ENCODE measurements at regions not wholly inside any gene's neighbourhood (a gene's known extent, or its start where the extent isn't known, plus 50 kb on each side); places are given as distances from the start of the nearest gene placed in this dataset.
"Not testable (repeated sequence)": the region's sequence is repeated elsewhere in the genome, so short reads cannot be mapped to it uniquely, and the experiment has no call there.

DNA sequence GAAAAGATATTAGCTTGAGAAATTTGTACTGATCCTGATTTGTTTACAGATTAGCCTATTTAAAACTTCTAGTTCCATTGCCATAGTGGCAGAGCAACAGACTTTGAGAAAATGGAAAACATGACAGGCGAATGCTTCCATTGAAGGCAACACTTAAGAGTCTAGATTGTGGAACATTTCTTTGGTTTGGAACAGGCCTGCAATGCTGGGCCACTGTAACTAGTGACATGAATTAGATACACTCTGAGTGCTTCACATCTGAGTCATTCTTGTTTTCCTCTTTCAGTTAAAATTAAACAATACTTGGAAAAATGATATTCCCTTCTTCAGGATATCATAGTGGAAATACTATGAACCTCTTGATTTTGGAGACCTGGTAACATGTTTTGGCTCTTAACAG lies 453.6 kb upstream of the TUSC1 start:
- Histone ChIP-seq H3K9me3 (ENCODE audit: control insufficient read depth, insufficient read depth, low read length) (no peaks in the 10 kb centered on the region), H3K9ac (ENCODE audit: low read depth, low read length) (no peak overlapping the region), H3K36me3 (ENCODE audit: insufficient read depth, low read length) (no peaks in the 10 kb centered on the region), H3K4me1 (ENCODE audit: insufficient read depth, low read length) (no peaks in the 10 kb centered on the region)

DNA sequence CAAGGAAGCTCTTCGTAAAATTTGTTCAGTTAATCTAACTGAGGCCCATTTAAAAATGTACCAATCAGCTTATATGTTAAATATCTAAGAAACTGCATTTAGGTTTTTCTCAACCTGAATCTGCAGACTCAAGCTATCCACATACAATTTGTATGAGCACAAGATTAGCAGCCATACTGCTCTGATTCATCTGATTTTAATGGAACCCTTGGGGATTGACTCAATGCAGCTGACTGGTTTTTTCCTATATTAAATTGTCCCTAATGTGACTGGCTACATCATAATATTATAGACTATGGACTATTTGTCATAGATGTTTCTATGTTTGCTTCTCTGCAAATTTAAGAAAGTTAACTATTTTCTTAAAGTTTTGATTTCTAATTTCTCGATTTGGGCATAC lies 451.0 kb upstream of the TUSC1 start:
- no peaks in the 10 kb centered on the region for H3K9me3 ChIP-seq (ENCODE audit: control insufficient read depth, insufficient read depth, low read length)
- H3K4me1 ChIP-seq (ENCODE audit: insufficient read depth, low read length), result no peaks in the 10 kb centered on the region
- no peaks in the 10 kb centered on the region for H3K36me3 ChIP-seq (ENCODE audit: insufficient read depth, low read length)
- no peak overlapping the region for H3K9ac ChIP-seq (ENCODE audit: low read depth, low read length)

DNA sequence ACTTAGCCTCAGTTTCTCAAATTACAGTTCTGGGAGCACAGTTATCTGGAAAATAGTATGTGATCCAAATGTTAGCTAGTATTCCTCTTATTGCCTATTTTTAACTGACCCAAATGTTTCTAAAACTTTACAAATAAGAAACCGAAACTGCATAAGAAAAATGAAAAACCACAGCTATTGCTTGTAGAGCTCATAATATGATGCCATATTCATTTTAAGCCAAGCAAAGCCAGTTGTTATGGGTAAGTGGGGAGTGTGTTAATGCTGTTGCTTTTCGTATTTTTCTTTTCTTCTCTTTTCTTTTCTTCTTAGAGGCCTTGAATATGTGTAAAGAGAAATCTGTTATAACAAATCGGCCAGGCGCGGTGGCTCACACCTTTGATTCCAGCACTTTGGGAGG lies 447.4 kb upstream of the TUSC1 start:
- Histone ChIP-seq H3K9ac (ENCODE audit: low read depth, low read length) (no peak overlapping the region), H3K36me3 (ENCODE audit: insufficient read depth, low read length) (no peaks in the 10 kb centered on the region), H3K4me1 (ENCODE audit: insufficient read depth, low read length) (no peaks in the 10 kb centered on the region), H3K9me3 (ENCODE audit: control insufficient read depth, insufficient read depth, low read length) (no peaks in the 10 kb centered on the region)

DNA sequence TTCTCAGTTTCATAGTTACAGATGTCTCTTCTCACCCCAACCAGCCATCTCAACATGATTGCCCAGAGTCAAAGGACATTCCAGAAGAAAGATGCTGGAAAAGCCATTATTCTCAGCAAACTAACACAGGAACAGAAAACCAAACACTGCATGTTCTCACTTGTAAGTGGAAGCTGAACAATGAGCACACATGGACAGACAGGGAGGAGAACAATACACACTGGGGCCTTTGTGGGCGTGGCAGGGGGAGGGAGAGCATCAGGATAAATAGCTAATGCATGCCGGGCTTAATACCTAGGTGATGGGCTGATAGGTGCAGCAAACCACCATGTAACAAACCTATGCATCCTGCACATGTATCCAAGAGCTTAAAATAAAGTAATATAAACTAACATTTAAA lies 437.8 kb upstream of the TUSC1 start:
- H3K4me1 ChIP-seq (ENCODE audit: insufficient read depth, low read length); H3K36me3 ChIP-seq (ENCODE audit: insufficient read depth, low read length): not testable (repeated sequence)

DNA sequence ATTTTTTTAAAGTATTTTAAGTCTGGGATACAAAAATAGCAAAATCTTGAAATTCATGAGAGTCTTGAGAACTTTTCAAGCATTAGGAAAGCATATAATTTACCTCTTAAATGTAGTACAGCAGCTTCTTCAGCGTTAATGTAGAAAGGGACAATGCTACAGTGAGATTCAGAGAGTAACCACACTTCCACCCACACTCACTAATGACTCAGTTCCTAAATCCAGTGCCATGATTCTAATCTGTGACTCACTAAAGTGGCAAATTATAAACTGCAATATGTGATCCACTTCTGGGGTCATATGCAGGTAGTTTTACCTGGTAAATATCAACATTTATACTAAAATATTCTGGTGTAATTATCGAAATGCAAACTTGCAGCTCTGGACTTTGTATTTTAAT lies 434.5 kb upstream of the TUSC1 start:
- Histone ChIP-seq H3K9me3 (ENCODE audit: control insufficient read depth, insufficient read depth, low read length) (no peaks in the 10 kb centered on the region), H3K9ac (ENCODE audit: low read depth, low read length) (no peak overlapping the region), H3K36me3 (ENCODE audit: insufficient read depth, low read length) (no peaks in the 10 kb centered on the region), H3K4me1 (ENCODE audit: insufficient read depth, low read length) (no peaks in the 10 kb centered on the region)

More for the DNA sequence above, 437.8 kb upstream of the TUSC1 start:
- not testable (repeated sequence) for H3K9me3 ChIP-seq (ENCODE audit: control insufficient read depth, insufficient read depth, low read length); H3K9ac ChIP-seq (ENCODE audit: low read depth, low read length)

DNA sequence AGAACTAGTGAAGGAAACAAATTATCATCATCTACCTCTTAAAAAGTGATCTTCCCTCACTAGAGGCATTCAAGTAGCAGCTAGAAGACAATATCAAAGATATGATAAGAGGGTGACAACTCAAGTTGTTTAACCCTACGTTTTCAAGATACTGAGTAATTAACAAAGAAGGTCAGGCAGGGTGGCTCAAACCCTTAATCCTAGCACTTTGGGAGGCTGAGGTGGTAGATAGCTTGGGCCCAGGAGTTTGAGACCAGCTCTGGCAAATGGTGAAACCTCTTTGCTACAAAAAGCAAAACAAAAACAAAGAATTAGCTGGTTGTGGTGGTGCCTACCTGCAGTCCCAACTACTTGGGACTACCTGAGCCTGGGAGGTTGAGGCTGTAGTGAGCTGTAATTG lies 408.2 kb upstream of the TUSC1 start:
- Histone ChIP-seq H3K36me3 (ENCODE audit: insufficient read depth, low read length) (no peaks in the 10 kb centered on the region), H3K9ac (ENCODE audit: low read depth, low read length) (no peak overlapping the region), H3K4me1 (ENCODE audit: insufficient read depth, low read length) (no peaks in the 10 kb centered on the region), H3K9me3 (ENCODE audit: control insufficient read depth, insufficient read depth, low read length) (no peaks in the 10 kb centered on the region)

DNA sequence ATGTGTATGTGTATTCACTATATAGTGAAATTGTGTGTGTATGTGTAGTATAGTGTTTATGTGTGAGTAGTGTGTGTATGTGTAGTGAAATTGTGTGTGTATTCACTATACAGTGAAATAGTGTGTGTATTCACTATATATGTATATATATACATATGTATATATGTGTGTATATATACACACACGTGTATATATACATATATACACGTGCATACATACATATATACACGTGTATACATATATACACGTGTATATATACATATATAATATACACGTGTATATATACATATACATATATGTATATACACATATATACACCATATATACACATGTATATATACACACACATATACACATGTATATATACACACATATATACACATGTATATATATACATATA lies 403.6 kb upstream of the TUSC1 start:
- H3K4me1 ChIP-seq (ENCODE audit: insufficient read depth, low read length), result no peaks in the 10 kb centered on the region
- no peak overlapping the region for H3K9ac ChIP-seq (ENCODE audit: low read depth, low read length)
- no peaks in the 10 kb centered on the region for H3K9me3 ChIP-seq (ENCODE audit: control insufficient read depth, insufficient read depth, low read length)
- H3K36me3 ChIP-seq (ENCODE audit: insufficient read depth, low read length), result no peaks in the 10 kb centered on the region

DNA sequence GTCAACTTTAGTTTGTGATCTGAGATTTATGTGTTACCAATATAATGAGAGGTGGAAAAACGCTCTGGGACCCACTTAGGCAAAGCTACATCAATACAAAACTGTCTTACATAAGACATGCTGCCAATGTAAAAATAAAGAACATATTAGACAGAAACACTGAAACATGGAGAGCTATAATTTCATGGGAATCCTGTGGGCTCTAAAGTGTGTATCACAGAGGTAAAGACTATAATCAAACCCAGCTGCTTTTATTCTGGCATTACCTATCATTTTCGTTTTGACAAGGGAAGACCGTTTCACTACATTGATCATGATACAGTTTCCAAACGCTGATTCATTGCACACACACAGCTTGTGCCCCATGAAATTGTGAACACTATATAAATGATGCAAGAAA lies 400.5 kb upstream of the TUSC1 start:
- H3K4me1 ChIP-seq (ENCODE audit: insufficient read depth, low read length), result no peaks in the 10 kb centered on the region
- no peaks in the 10 kb centered on the region for H3K9me3 ChIP-seq (ENCODE audit: control insufficient read depth, insufficient read depth, low read length)
- H3K36me3 ChIP-seq (ENCODE audit: insufficient read depth, low read length), result no peaks in the 10 kb centered on the region
- no peak overlapping the region for H3K9ac ChIP-seq (ENCODE audit: low read depth, low read length)

DNA sequence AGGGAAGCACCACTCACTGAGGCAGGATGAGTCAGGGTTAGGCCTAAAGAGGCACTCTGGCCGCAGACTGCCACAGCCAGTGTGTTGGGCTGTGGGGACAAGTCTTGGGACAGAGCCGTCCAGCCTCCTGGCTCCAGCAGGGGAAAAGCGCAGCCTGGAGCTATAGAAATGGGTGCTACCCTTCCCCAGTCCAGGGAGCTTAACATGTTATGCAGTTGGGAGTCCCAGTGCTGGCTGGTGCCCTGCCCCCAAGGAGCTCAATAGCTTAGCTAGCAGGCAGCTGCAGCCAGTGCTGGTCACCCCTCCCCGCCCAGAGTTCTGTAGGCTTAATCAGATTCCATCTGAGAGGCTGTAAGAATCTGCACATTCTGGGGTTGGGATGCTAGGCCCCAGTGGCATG lies 399.6 kb upstream of the TUSC1 start:
- Histone ChIP-seq H3K36me3 (ENCODE audit: insufficient read depth, low read length) (no peaks in the 10 kb centered on the region), H3K9ac (ENCODE audit: low read depth, low read length) (no peak overlapping the region), H3K4me1 (ENCODE audit: insufficient read depth, low read length) (no peaks in the 10 kb centered on the region), H3K9me3 (ENCODE audit: control insufficient read depth, insufficient read depth, low read length) (no peaks in the 10 kb centered on the region)

DNA sequence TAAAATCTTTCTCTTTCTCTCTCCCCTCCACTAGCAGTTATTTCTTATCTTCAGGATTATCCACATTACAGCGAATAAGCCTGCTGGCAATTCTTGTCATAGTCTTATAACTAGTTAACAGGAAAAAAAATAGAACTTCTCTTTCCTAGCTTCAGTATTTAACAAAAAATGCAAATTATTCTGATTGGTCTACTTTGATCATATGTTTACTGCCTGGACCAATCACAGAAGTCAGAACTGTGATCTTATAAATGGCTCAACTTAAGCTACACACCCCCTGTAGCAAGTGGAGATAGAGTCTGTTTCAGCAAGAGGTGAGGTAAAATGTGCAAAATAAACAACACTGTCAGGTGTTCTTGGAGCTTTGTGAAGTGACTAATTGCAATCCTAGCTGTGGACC lies 389.4 kb upstream of the TUSC1 start:
- H3K9me3 ChIP-seq (ENCODE audit: control insufficient read depth, insufficient read depth, low read length), result no peaks in the 10 kb centered on the region
- no peaks in the 10 kb centered on the region for H3K4me1 ChIP-seq (ENCODE audit: insufficient read depth, low read length)
- no peaks in the 10 kb centered on the region for H3K36me3 ChIP-seq (ENCODE audit: insufficient read depth, low read length)
- no peak overlapping the region for H3K9ac ChIP-seq (ENCODE audit: low read depth, low read length)

DNA sequence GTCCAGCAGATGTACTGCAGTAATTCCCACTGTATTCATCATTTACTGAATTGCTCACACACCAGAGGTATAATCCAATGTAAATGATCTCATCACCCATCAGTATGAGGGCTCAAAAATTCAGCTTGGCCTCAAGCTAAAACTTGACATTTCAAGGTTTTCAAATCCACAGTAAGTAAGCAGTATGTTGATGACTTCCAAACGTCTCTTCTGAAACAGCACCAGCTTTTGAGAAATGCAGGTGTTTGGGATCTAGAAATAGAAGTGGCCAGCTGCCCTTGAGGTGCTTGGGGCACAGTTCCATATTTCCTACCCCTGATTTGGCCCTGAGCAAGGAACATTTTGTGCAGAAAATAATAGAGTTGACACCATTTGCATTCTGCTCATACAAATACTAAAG lies 388.0 kb upstream of the TUSC1 start:
- Histone ChIP-seq H3K36me3 (ENCODE audit: insufficient read depth, low read length) (no peaks in the 10 kb centered on the region), H3K9ac (ENCODE audit: low read depth, low read length) (no peak overlapping the region), H3K4me1 (ENCODE audit: insufficient read depth, low read length) (no peaks in the 10 kb centered on the region), H3K9me3 (ENCODE audit: control insufficient read depth, insufficient read depth, low read length) (no peaks in the 10 kb centered on the region)

DNA sequence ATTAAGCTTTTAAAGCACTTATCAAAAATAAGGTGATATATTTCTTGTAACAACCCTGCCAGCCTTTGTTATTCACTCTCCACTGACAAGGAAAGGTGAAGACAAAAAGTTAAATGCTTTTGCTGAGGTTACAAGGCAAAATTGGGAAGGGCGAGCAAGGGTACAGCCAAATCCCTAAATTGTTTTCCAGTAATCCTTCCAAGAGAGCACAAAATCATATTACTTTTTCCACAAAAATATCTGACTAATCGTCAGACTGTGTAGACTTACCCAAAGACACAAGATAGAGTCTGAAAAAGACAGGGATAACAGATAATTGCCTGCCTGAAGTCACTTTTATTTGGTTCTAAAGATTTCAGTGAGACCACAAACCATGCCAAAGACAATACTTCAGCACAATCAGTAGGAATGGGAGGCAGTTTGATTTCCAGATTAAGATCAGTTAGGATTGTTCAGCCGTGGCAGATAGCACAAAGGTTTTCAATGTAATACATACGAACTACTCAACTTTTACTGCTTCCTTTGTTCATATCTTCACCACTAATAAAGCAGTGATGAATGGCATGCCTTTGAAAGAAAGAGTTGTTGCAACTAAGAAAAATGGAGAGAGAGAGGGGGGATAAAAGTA lies 383.8 kb upstream of the TUSC1 start:
- Histone ChIP-seq H3K9me3 (ENCODE audit: control insufficient read depth, insufficient read depth, low read length) (no peaks in the 10 kb centered on the region), H3K36me3 (ENCODE audit: insufficient read depth, low read length) (no peaks in the 10 kb centered on the region), H3K4me1 (ENCODE audit: insufficient read depth, low read length) (no peaks in the 10 kb centered on the region; the same call in 1 of the 2 replicates), H3K9ac (ENCODE audit: low read depth, low read length) (no peak overlapping the region)

DNA sequence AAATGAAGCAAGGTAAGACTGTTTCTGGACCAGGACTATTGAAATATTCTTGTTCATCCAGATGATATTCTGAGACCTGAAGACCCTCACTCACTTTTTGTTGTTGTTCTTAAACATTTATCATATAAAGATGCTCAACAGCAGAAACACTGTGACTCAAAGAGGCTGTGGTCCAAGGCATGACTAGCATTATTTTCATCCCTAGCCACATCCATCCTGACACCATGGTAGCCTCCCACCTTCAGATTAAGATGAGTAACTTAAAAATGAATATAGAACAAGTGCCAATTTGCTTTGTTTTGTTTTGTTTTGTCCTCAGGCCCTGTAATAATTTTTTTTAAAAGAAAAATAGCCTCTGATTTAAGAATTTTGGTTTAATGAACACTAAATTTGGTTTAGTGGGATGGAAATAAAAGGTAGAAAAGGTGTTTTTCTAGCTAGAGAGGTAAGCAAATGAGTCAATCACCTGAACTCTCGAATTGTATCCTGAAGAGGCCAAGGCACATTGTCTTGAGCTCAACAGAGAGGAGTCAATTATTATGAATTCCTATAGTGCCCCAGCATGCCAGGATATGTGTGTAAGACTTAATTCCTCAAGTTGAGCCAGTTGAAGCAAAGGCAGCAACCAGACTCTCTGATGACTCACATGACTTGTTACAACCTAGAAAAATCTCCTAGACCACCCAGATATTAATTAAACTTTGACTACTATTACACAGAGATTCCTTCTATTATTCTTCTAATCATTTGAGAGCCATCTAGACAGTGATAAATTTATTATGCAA lies 380.1 kb upstream of the TUSC1 start:
- H3K4me1 ChIP-seq (ENCODE audit: insufficient read depth, low read length), result no peaks in the 10 kb centered on the region; the same call in 1 of the 2 replicates
- no peak overlapping the region for H3K9ac ChIP-seq (ENCODE audit: low read depth, low read length)
- H3K36me3 ChIP-seq (ENCODE audit: insufficient read depth, low read length), result no peaks in the 10 kb centered on the region
- no peaks in the 10 kb centered on the region for H3K9me3 ChIP-seq (ENCODE audit: control insufficient read depth, insufficient read depth, low read length)

DNA sequence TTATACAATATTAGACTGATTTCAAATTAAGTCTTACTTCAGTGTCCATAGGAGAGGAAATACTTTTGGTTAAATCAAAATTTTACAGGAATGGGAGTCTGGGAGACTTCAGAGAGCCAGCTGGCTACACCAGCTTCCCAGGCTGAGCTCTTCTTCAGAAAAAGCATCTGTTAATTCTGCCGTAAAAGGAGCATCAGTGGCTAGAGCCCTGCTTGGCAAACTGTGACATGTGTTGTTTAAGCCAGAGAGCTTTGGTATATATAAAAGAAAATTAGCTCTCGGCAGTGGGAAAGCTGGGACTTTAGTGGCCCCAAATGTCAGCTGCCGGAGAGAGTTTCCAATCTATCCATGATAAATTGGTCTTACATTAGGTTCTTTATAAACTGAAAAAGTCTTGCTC lies 378.8 kb upstream of the TUSC1 start:
- Histone ChIP-seq H3K4me1 (ENCODE audit: insufficient read depth, low read length) (no peaks in the 10 kb centered on the region; the same call in 1 of the 2 replicates), H3K9me3 (ENCODE audit: control insufficient read depth, insufficient read depth, low read length) (no peaks in the 10 kb centered on the region), H3K36me3 (ENCODE audit: insufficient read depth, low read length) (no peaks in the 10 kb centered on the region)

More for the DNA sequence above, 378.8 kb upstream of the TUSC1 start:
- no peak overlapping the region for H3K9ac ChIP-seq (ENCODE audit: low read depth, low read length)
